ENCODE measurements at regions not wholly inside any gene's neighbourhood (a gene's known extent, or its start where the extent isn't known, plus 50 kb on each side); places are given as distances from the start of the nearest gene placed in this dataset.

- DNase-seq: peak; percentile 92
These were observed 53.8 kb downstream of the IER5 start for GRCh38 chr1:181142096-181142958.

GRCh38 chr1:181143102-181143859 is 54.8 kb downstream of the IER5 start:
- DNase-seq: no peak

- no peak for DNase-seq
These were observed 55.7 kb downstream of the IER5 start for GRCh38 chr1:181144238-181144637.

- DNase-seq: no peak
These were observed 60.1 kb downstream of the IER5 start for GRCh38 chr1:181148636-181149035.

GRCh38 chr1:181149326-181150125 is 61.0 kb downstream of the IER5 start:
- DNase-seq: peak; percentile 65

GRCh38 chr1:181150273-181150672 is 61.8 kb downstream of the IER5 start:
- DNase-seq: no peak

GRCh38 chr1:181150842-181151241 is 62.3 kb downstream of the IER5 start:
- DNase-seq: no peak

- no peak for DNase-seq
These were observed 63.2 kb downstream of the IER5 start for GRCh38 chr1:181151378-181152326.

GRCh38 chr1:181152892-181153633 is 64.6 kb downstream of the IER5 start:
- no peak for DNase-seq

- no peak for DNase-seq
These were observed 65.1 kb downstream of the IER5 start for GRCh38 chr1:181153634-181153961.

GRCh38 chr1:181155339-181155738 is 66.8 kb downstream of the IER5 start:
- DNase-seq: no peak

GRCh38 chr1:181159451-181160140 is 71.1 kb downstream of the IER5 start:
- DNase-seq: peak; percentile 43

- no peak for DNase-seq
These were observed 71.8 kb downstream of the IER5 start for GRCh38 chr1:181160322-181160721.

- DNase-seq: no peak
These were observed 72.7 kb downstream of the IER5 start for GRCh38 chr1:181160998-181161870.

- DNase-seq: no peak
These were observed 75.2 kb downstream of the IER5 start for GRCh38 chr1:181163662-181164061.

GRCh38 chr1:181166377-181167196 is 78.1 kb downstream of the IER5 start:
- DNase-seq: peak; percentile 81

- DNase-seq: no peak
These were observed 80.9 kb downstream of the IER5 start for GRCh38 chr1:181169281-181169865.

- no peak for DNase-seq
These were observed 81.7 kb downstream of the IER5 start for GRCh38 chr1:181170194-181170593.
